Kidney epithelial cell (primary cell): ENCODE measurements at regions not wholly inside any gene's neighbourhood (a gene's known extent, or its start where the extent isn't known, plus 50 kb on each side); places are given as distances from the start of the nearest gene placed in this dataset.
"Not testable (repeated sequence)": the region's sequence is repeated elsewhere in the genome, so short reads cannot be mapped to it uniquely, and the experiment has no call there.

Source experiments
- DNase-seq: peaks from one replicate; pipeline ENCODE4 v3.0.0-alpha.2; 2010; ENCODE audit warnings: low read depth
- H3K27me3 ChIP-seq: 2 replicates; pipeline ENCODE4 v1.6.0; 2011; ENCODE audit warnings: low read length; ENCODE audit not compliant: control insufficient read depth, insufficient read depth
- H3K36me3 ChIP-seq: 2 replicates; pipeline ENCODE4 v1.5.1; 2011; ENCODE audit warnings: low read length; ENCODE audit not compliant: control insufficient read depth, insufficient read depth
- H3K4me3 ChIP-seq: 2 replicates; pipeline ENCODE4 v1.5.1; 2011; ENCODE audit warnings: low read depth, mild to moderate bottlenecking, control low read depth, low read length
- TF ChIP-seq, protein P1 (sequence below): IDR thresholded peaks from 2 replicates; pipeline ENCODE4 v1.5.1; 2011; ENCODE audit warnings: mild to moderate bottlenecking, moderate library complexity, low read length, control low read depth, inconsistent platforms; ENCODE audit not compliant: insufficient read depth, poor library complexity, severe bottlenecking

DNA sequence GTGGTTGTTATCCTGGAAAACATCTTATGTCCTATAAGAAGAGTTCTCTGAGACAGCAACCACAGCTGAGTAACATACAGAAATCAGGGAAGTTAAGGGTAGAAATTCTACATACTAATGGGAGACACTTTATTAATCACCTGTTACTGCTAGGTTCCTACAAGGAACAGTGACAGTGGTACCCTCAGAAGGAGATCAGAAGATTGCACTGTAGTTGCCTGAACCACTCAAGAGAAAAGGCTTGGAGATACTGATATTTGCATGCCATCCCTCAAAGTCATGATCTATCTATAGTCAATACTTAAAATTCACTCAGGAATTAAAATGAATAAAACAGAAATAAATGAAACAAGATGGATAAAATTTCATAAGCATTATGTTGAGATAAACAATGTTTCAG lies 136.0 kb downstream of the LMLN start:
- Histone ChIP-seq H3K4me3 (no peak overlapping the region), H3K36me3 (no peaks in the 10 kb centered on the region), H3K27me3 (no peaks in the 10 kb centered on the region)
- TF ChIP-seq, protein P1, sequence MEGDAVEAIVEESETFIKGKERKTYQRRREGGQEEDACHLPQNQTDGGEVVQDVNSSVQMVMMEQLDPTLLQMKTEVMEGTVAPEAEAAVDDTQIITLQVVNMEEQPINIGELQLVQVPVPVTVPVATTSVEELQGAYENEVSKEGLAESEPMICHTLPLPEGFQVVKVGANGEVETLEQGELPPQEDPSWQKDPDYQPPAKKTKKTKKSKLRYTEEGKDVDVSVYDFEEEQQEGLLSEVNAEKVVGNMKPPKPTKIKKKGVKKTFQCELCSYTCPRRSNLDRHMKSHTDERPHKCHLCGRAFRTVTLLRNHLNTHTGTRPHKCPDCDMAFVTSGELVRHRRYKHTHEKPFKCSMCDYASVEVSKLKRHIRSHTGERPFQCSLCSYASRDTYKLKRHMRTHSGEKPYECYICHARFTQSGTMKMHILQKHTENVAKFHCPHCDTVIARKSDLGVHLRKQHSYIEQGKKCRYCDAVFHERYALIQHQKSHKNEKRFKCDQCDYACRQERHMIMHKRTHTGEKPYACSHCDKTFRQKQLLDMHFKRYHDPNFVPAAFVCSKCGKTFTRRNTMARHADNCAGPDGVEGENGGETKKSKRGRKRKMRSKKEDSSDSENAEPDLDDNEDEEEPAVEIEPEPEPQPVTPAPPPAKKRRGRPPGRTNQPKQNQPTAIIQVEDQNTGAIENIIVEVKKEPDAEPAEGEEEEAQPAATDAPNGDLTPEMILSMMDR: no peak
- DNase-seq: no peak

DNA sequence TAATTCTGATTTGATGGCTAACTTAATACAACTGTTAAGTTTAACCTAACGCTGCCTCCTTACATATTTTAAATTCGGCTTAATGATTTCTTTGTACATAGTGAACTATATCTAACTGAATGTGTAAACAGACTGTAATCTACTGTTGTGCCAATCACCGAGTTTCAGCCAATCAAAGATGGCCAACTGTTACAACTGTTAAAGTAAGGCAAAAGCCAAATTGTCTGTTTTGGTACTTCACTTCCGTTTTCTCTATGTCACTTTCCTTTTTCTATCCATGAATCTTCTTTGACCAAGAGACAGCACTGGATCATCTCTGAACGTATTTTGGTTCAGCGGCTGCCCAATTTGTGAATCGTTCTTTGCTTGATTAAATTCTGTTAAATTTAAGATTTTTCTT lies 137.0 kb downstream of the LMLN start:
- Histone ChIP-seq H3K4me3 (no peak overlapping the region), H3K36me3 (no peaks in the 10 kb centered on the region), H3K27me3 (no peaks in the 10 kb centered on the region)
- TF ChIP-seq, protein P1: no peak
- no peak for DNase-seq

DNA sequence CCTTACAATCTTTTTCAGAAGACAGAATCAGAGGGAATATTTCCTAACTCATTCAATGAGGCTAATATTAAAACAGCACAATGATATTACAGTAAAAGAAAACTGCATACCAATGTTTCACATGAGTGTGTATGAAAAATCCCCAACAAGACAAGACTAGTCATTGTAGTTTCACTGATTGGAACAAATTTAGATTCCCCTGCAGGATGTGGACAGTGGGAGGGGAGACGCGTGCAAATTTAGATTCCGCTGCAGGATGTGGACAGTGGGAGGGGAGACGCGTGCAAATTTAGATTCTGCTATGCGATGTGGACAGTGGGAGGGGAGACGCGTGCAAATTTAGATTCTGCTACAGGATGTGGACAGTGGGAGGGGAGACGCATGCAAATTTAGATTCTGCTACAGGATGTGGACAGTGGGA lies 138.7 kb downstream of the LMLN start:
- not testable (repeated sequence) for H3K27me3 ChIP-seq, H3K4me3 ChIP-seq, DNase-seq, H3K36me3 ChIP-seq

DNA sequence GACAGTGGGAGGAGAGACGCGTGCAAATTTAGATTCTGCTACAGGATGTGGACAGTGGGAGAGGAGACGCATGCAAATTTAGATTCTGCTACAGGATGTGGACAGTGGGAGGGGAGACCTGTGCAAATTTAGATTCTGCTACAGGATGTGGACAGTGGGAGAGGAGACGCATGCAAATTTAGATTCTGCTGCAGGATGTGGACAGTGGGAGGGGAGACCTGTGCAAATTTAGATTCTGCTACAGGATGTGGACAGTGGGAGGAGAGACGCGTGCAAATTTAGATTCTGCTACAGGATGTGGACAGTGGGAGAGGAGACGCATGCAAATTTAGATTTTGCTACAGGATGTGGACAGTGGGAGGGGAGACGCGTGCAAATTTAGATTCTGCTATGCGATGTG lies 143.1 kb downstream of the LMLN start:
- H3K27me3 ChIP-seq, DNase-seq, H3K36me3 ChIP-seq, H3K4me3 ChIP-seq: not testable (repeated sequence)

DNA sequence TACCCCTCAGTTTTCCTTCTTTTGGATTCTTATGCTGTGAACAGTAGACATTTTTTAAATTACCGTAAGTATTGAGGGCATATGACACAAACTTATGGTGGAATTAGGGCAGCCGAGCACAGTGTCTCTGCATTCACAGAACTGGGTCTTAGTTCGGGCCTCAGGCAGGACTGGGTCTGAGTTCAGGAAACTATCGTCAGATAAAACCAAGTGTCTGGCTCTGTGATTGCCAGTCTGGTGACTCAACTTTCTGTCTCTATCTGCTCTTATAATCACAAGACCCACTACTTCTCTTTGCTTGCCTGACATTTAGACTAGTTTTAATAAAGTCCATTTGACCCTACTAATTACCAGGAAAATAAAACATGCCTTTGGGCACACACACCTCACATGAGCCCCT lies 146.2 kb downstream of the LMLN start:
- no peak for DNase-seq
- H3K36me3 ChIP-seq: no peaks in the 10 kb centered on the region
- H3K4me3 ChIP-seq: no peak overlapping the region
- peaks cover 3% of the 10 kb centered on the region for H3K27me3 ChIP-seq
- TF ChIP-seq, protein P1: no peak

DNA sequence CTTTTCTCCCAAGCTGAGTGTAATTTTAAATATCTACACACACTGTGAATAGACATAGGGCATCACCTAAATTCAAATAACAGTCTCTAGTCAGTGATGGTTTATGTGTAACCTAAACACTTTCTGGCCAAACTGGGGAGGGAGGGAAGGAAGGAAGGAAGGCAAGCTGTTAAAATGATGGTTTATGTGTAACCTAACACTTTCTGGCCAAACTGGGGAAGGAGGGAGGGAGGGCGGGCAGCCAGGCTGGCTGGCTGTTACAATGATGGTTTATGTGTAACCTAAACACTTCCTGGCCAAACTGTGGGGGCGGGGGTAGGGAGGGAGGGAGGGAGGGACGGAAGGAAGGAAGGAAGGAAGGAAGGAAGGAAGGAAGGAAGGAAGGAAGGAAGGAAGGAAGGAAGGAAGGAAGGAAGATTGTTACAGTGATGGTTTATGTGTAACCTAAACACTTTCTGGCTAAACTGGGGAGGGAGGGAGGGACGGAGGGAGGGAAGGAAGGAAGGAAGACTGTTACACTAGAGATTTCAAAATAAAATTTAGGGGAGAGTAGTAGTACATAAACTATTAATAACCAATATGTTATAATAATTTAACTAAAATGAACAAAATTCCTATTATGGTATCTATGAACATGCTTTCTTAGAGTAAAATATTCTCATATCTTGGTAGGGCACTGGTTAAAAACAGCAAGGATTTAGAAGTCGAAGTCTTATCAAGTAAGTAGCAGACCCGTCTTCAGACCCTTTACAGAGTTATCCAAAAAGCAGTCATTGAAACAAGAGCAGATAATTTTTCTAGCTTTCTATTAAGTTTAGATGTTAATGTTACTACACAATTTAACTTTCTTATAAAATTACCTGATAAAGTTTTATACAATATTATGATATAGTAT lies 148.1 kb downstream of the LMLN start:
- no peak for DNase-seq
- no peaks in the 10 kb centered on the region for H3K36me3 ChIP-seq
- peaks cover 3% of the 10 kb centered on the region for H3K27me3 ChIP-seq
- no peak overlapping the region for H3K4me3 ChIP-seq
- TF ChIP-seq, protein P1: no peak

DNA sequence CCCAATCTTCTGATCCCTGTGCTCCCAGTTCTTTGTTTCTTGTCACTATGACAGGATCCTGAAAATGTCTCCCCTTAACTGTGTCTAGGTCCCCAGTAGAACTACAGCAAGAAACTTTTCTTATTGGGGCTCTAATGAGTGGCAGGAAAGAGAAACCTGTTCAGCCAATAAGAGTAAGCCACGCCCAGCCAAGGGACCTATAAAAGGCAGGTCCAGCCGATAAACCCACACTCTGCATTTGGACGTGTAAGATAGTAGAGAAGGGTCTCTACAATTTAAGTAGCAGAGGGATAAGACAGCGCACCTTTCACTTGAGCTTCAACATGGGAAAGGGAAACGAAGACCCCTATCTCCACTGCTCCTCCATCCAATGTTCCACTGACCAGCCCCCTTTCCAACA lies 149.9 kb downstream of the LMLN start:
- H3K36me3 ChIP-seq: no peaks in the 10 kb centered on the region
- TF ChIP-seq, protein P1: no peak
- H3K27me3 ChIP-seq: peaks cover 10% of the 10 kb centered on the region

More for the DNA sequence above, 149.9 kb downstream of the LMLN start:
- no peak for DNase-seq
- H3K4me3 ChIP-seq: no peak overlapping the region
